Natural killer cell treated with Interleukin-12 subunit alpha and Interleukin-12 subunit beta and Interleukin-15 and Interleukin-18, amount 100 ng/mL, for 72 hours (primary cell): ENCODE measurements at regions not wholly inside any gene's neighbourhood (a gene's known extent, or its start where the extent isn't known, plus 50 kb on each side); places are given as distances from the start of the nearest gene placed in this dataset.

Experiments used
- ATAC-seq, 2 donors: fragments of 150-1000 bp; cut with Tn5 transposase in 1 of 2; sonication (Bioruptor Pico), chemical (Tn5 transposase) in 1 of 2; 2 replicates each; pipeline ENCODE4 v1.10.0; 2021
- DNase-seq: peaks from one replicate; pipeline ENCODE4 v3.0.0; 2022; ENCODE audit warnings: low spot score
- H3K27ac Mint-ChIP-seq, 2 donors: 1 replicate in 1 of 2; 2 replicates in 1 of 2; pipeline ENCODE4 v1.8.0; 2022; ENCODE audit warnings: mixed read lengths in 2 of 2, mild to moderate bottlenecking in 1 of 2, moderate library complexity in 1 of 2
- H3K27me3 Mint-ChIP-seq, 2 donors: 1 replicate in 1 of 2; 2 replicates in 1 of 2; pipeline ENCODE4 v1.8.0; 2022; ENCODE audit warnings: mixed read lengths in 2 of 2
- H3K36me3 Mint-ChIP-seq: one replicate; pipeline ENCODE4 v1.8.0; 2022; ENCODE audit warnings: mixed read lengths
- H3K4me1 Mint-ChIP-seq, 2 donors: 1 replicate in 1 of 2; 2 replicates in 1 of 2; pipeline ENCODE4 v1.8.0; 2022; ENCODE audit warnings: low read depth in 2 of 2, mixed read lengths in 2 of 2, mild to moderate bottlenecking in 1 of 2
- H3K4me3 Mint-ChIP-seq: one replicate; pipeline ENCODE4 v1.8.0; 2022; ENCODE audit warnings: mixed read lengths
- H3K9me3 Mint-ChIP-seq: 2 replicates; pipeline ENCODE4 v1.8.0; 2022; ENCODE audit warnings: mixed read lengths

DNA sequence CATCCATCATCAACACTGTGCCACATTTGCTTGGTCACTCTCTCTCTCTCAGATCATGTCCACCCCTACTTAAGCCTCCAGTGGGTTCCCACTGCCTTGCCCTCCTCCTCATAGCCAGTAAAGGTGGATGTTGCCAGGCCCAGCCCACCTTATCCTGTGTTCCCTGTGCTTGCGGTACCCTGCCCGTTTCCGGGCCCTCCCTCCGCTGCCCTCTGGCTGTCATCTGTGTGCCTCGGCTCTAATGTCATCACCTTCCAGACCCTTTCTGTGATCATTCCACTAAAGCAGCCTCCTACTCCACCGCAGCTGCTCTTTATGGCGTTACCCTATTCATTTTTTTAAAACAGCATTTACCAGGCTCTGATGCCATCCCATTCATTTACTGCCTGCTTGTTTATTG is 305.7 kb upstream of the SKOR2 start:
- H3K27me3 Mint-ChIP-seq = peaks cover 24 to 35% of the 10 kb centered on the region in 2 donors
- H3K4me3 Mint-ChIP-seq = no peak overlapping the region
- no peak for DNase-seq
- ATAC-seq = no peak
- no peaks in the 10 kb centered on the region for H3K4me1 Mint-ChIP-seq
- no peaks in the 10 kb centered on the region for H3K36me3 Mint-ChIP-seq
- H3K9me3 Mint-ChIP-seq = no peaks in the 10 kb centered on the region
- no peak overlapping the region for H3K27ac Mint-ChIP-seq

- Mint-ChIP-seq H3K27me3 (peaks cover 12 to 22% of the 10 kb centered on the region in 2 donors), H3K27ac (no peak overlapping the region), H3K36me3 (no peaks in the 10 kb centered on the region), H3K9me3 (no peaks in the 10 kb centered on the region), H3K4me1 (no peaks in the 10 kb centered on the region), H3K4me3 (no peak overlapping the region)
- DNase-seq = no peak
- ATAC-seq = no peak
Observed at GRCh38 chr18:47552783-47553182, 301.3 kb upstream of the SKOR2 start.

DNA sequence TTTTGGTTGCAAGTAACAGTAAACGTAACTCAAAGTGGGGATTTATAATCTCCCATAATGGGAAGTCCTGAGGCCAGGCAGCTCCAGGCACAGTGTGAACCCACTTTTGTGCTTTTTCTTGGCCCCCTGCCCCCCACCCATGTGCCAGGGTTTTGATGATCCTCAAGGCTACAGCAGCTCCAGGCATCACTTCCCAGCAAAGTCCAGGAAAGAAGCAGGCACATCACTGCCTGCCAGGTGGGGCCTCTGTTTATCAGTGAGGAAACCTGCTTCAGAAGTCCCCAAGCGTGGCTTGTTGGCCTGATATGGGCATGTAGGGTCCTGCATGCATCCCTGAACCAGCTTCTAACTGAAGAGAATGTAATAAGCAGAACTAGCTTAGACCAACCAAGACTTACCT is 299.2 kb upstream of the SKOR2 start:
- H3K27me3 Mint-ChIP-seq = peaks cover 3 to 25% of the 10 kb centered on the region in 2 donors
- DNase-seq = no peak
- H3K4me1 Mint-ChIP-seq = no peaks in the 10 kb centered on the region
- no peaks in the 10 kb centered on the region for H3K9me3 Mint-ChIP-seq
- ATAC-seq = no peak
- H3K4me3 Mint-ChIP-seq = no peak overlapping the region
- H3K36me3 Mint-ChIP-seq = no peaks in the 10 kb centered on the region
- H3K27ac Mint-ChIP-seq = no peak overlapping the region

DNA sequence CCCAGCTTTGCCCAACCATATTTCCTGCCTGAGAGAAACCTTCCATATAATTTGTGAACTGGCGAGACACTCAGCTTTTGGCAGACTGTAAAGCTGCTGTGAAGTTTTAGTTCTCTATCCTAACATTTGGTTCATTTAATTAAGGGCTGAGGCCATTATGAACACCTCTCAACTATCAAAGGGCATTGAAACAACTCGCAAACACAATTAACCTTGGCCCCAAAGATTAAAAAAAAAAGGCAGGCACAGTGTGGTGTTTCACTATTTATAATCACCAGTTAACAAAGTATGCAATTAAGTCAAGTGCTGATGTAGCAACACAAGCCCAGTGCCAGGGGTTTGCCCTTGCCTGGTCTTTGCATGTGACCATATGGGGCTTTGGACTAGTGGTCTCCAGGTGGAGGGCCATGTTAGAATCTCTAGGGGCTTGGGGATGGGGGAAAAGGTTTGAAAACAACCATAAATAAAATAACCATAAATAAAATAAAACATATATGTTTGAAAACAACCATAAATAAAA is 297.6 kb upstream of the SKOR2 start:
- DNase-seq (no peak), ATAC-seq (no peak)
- H3K4me3 Mint-ChIP-seq = no peak overlapping the region
- no peak overlapping the region for H3K27ac Mint-ChIP-seq
- no peaks in the 10 kb centered on the region for H3K4me1 Mint-ChIP-seq
- H3K9me3 Mint-ChIP-seq = no peaks in the 10 kb centered on the region
- H3K36me3 Mint-ChIP-seq = no peaks in the 10 kb centered on the region
- H3K27me3 Mint-ChIP-seq = peaks cover 3 to 31% of the 10 kb centered on the region in 2 donors

GRCh38 chr18:47547539-47548202 is 296.2 kb upstream of the SKOR2 start:
- H3K4me3 Mint-ChIP-seq = no peak overlapping the region
- ATAC-seq (no peak), DNase-seq (no peak)
- H3K27me3 Mint-ChIP-seq = peaks cover 3 to 28% of the 10 kb centered on the region in 2 donors
- no peaks in the 10 kb centered on the region for H3K9me3 Mint-ChIP-seq
- no peaks in the 10 kb centered on the region for H3K4me1 Mint-ChIP-seq
- no peaks in the 10 kb centered on the region for H3K36me3 Mint-ChIP-seq
- H3K27ac Mint-ChIP-seq = no peak overlapping the region

GRCh38 chr18:47545613-47546012 is 294.2 kb upstream of the SKOR2 start:
- Mint-ChIP-seq H3K27ac (no peak overlapping the region), H3K4me1 (no peaks in the 10 kb centered on the region)
- no peak for DNase-seq

GRCh38 chr18:47543080-47543479 is 291.6 kb upstream of the SKOR2 start:
- no peak overlapping the region for H3K27ac Mint-ChIP-seq
- no peak overlapping the region for H3K4me3 Mint-ChIP-seq
- peaks cover 5 to 25% of the 10 kb centered on the region in 2 donors for H3K27me3 Mint-ChIP-seq
- H3K9me3 Mint-ChIP-seq = no peaks in the 10 kb centered on the region
- H3K36me3 Mint-ChIP-seq = no peaks in the 10 kb centered on the region
- no peak for ATAC-seq
- no peaks in the 10 kb centered on the region for H3K4me1 Mint-ChIP-seq
- DNase-seq = no peak

More at GRCh38 chr18:47545613-47546012, 294.2 kb upstream of the SKOR2 start:
- Mint-ChIP-seq H3K27me3 (peaks cover 8 to 30% of the 10 kb centered on the region in 2 donors), H3K36me3 (no peaks in the 10 kb centered on the region), H3K4me3 (no peak overlapping the region), H3K9me3 (no peaks in the 10 kb centered on the region)
- peak in 1 of 2 donors; percentile 9 for ATAC-seq

DNA sequence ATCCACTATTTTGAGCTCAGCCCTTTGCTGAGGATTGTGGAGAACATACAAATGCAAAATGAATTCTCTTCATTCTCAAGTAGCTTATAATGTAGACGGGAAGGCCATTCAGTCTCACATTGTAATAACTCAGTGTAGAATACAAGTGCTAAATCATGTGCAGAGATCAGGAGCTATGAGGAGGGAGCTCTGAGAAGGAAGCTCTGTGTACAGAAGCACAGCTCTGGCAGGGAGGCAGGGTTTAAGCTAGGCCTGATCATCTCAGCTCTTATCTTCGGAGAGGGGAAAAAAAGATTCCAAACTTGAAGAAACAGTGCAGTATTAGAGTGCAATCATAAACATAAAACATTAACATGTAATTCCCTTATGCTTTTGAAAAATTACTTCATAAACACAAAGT is 291.1 kb upstream of the SKOR2 start:
- Mint-ChIP-seq H3K27me3 (peaks cover 5 to 24% of the 10 kb centered on the region in 2 donors), H3K36me3 (no peaks in the 10 kb centered on the region), H3K4me3 (no peak overlapping the region), H3K27ac (no peak overlapping the region), H3K9me3 (no peaks in the 10 kb centered on the region), H3K4me1 (no peaks in the 10 kb centered on the region)
- ATAC-seq = no peak
- DNase-seq = no peak

DNA sequence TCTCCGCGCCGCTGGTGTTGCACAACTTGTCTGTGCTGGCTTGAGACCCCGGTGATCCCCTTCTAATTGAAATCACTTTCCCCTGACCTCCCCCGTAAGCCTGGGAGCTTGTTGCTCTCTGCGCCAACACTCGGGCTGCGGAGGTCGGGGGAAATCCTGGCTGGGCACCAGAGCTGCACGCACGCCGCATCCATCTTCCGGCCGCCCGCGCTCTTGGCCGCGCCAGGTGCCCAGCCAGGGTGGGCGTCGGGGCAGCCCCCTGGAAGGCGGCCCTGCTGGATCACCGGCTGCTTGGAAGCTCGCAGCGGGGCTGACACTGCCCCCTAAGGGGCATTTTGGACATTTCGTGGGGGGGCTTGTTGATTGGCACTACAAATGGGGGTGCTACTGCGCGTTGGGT is 280.3 kb upstream of the SKOR2 start:
- no peaks in the 10 kb centered on the region for H3K9me3 Mint-ChIP-seq
- no peak overlapping the region for H3K27ac Mint-ChIP-seq
- H3K36me3 Mint-ChIP-seq = no peaks in the 10 kb centered on the region
- ATAC-seq (no peak), DNase-seq (no peak)
- peaks cover 14 to 37% of the 10 kb centered on the region in 2 donors for H3K27me3 Mint-ChIP-seq
- H3K4me1 Mint-ChIP-seq = no peaks in the 10 kb centered on the region
- no peak overlapping the region for H3K4me3 Mint-ChIP-seq

DNA sequence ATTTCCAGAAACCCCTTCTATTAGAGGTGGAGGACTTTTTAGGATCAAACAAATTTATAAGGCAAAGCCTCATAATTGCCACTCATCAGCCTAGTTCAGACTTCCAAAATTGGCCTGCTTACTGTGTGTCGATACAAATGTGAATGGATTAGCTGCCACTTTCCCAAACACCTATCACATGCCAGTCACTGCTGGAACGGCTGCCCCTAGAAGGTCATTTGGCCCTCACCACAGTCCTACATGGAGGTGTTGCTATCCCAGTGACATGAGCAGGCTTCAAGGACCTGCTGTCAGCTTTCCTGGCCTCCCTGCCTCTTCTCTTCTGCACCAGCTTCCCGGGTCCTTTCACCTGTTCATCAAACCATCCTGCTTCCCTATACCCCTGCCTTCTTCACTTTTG is 279.2 kb upstream of the SKOR2 start:
- no peak overlapping the region for H3K4me3 Mint-ChIP-seq
- no peak overlapping the region for H3K27ac Mint-ChIP-seq
- ATAC-seq = no peak
- H3K36me3 Mint-ChIP-seq = no peaks in the 10 kb centered on the region
- H3K27me3 Mint-ChIP-seq = peaks cover 14 to 36% of the 10 kb centered on the region in 2 donors
- no peak for DNase-seq
- no peaks in the 10 kb centered on the region for H3K4me1 Mint-ChIP-seq
- H3K9me3 Mint-ChIP-seq = no peaks in the 10 kb centered on the region

DNA sequence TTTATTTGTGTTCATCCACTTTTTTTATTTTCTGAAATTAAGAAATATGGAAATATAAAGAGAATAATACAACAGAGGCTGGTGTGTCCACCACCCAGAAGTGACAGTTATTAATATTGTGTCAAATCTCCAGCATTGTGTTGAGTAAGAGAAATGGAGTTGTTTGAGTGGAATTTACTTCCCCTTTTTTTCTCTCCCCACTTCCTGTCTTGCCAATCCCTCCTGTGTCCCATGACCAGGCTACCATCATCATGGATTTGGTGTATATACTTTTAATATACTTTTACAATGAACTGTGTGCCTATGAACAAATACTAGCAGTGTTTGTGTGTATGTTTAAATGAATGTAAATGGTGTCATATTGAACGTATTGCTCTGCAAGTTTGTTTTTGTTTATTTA is 276.9 kb upstream of the SKOR2 start:
- H3K27ac Mint-ChIP-seq = no peak overlapping the region
- H3K9me3 Mint-ChIP-seq = peaks cover 5% of the 10 kb centered on the region
- no peaks in the 10 kb centered on the region for H3K4me1 Mint-ChIP-seq
- DNase-seq (no peak), ATAC-seq (no peak)
- H3K36me3 Mint-ChIP-seq = no peaks in the 10 kb centered on the region
- H3K4me3 Mint-ChIP-seq = no peak overlapping the region
- H3K27me3 Mint-ChIP-seq = peaks cover 19 to 42% of the 10 kb centered on the region in 2 donors

DNA sequence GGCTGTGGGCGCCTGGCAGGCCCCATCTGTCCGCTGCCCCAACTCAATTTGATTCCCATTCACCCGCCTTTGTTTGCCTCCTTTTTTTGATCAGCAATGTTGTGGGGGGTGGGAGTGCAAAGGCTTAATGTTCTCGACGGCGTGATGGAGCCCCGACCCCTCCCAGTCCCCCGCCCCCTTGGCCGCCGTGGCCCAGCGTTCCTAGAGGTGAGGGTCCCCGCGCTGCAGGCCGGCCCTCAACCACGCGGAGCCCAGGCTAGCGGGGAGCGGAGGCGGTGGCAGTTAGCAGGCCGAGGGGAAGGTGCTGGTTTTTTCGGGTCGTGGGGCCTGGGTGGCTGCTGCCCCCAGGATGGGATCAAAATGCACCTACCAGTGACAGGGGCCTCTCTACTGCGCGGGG is 274.7 kb upstream of the SKOR2 start:
- DNase-seq (no peak), ATAC-seq (no peak)
- Mint-ChIP-seq H3K9me3 (peaks cover 5% of the 10 kb centered on the region), H3K27ac (no peak overlapping the region), H3K4me3 (no peak overlapping the region), H3K4me1 (no peaks in the 10 kb centered on the region), H3K36me3 (no peaks in the 10 kb centered on the region), H3K27me3 (peaks cover 19 to 34% of the 10 kb centered on the region in 2 donors)

- Mint-ChIP-seq H3K9me3 (peaks cover 5% of the 10 kb centered on the region), H3K4me1 (no peaks in the 10 kb centered on the region), H3K27me3 (peaks cover 13 to 19% of the 10 kb centered on the region in 2 donors), H3K4me3 (no peak overlapping the region), H3K36me3 (no peaks in the 10 kb centered on the region), H3K27ac (no peak overlapping the region)
- no peak for DNase-seq
- peak in 1 of 2 donors; percentile 6 for ATAC-seq
Observed at GRCh38 chr18:47522359-47522758, 270.9 kb upstream of the SKOR2 start.

DNA sequence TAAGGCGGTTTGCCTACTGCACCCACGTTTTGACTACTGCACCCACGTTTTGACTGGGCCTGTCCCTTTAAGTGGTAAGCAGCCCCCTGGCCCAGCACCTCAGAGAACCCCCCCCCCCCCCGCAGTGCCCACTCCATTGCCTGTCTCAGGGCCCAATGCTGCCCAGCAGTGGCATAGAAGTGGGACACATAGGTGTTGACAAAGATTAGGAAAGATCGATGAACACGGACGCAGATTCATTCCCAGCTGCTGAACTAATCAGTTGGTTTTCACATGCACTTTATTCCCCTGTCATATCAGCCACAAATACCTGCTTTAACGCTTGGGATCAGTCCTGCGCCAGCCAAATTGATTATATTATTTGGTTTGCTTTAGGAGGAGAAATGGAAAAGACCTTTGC is 268.8 kb upstream of the SKOR2 start:
- Mint-ChIP-seq H3K4me3 (no peak overlapping the region), H3K4me1 (no peaks in the 10 kb centered on the region), H3K9me3 (peaks cover 5% of the 10 kb centered on the region), H3K36me3 (no peaks in the 10 kb centered on the region), H3K27ac (no peak overlapping the region), H3K27me3 (peaks cover 7 to 15% of the 10 kb centered on the region in 2 donors)
- DNase-seq (no peak), ATAC-seq (no peak)

- H3K4me1 Mint-ChIP-seq = no peaks in the 10 kb centered on the region
- DNase-seq (no peak), ATAC-seq (no peak)
- peaks cover 5% of the 10 kb centered on the region for H3K9me3 Mint-ChIP-seq
- H3K27ac Mint-ChIP-seq = no peak overlapping the region
- no peaks in the 10 kb centered on the region for H3K36me3 Mint-ChIP-seq
- no peak overlapping the region for H3K4me3 Mint-ChIP-seq
- H3K27me3 Mint-ChIP-seq = peaks cover 5 to 10% of the 10 kb centered on the region in 2 donors
Observed at GRCh38 chr18:47519706-47520105, 268.2 kb upstream of the SKOR2 start.
